Tongue (tissue), 2 donors: ENCODE measurements at regions not wholly inside any gene's neighbourhood (a gene's known extent, or its start where the extent isn't known, plus 50 kb on each side); places are given as distances from the start of the nearest gene placed in this dataset. TPM values are rescaled to one million over a fixed set of nuclear protein-coding genes. Genes with fewer than 3 reads are reported as not detected.

Experiments
- DNase-seq: peaks from one replicate; pipeline ENCODE4 v3.0.0-alpha.2; 2015
- small RNA-seq: library from RNA; depleted of rRNA; stranded (forward); fragments of <200 nt; gene quantifications from one replicate; pipeline ENCODE3, GENCODE V24; 2014; ENCODE audit warnings: low replicate concordance

DNA sequence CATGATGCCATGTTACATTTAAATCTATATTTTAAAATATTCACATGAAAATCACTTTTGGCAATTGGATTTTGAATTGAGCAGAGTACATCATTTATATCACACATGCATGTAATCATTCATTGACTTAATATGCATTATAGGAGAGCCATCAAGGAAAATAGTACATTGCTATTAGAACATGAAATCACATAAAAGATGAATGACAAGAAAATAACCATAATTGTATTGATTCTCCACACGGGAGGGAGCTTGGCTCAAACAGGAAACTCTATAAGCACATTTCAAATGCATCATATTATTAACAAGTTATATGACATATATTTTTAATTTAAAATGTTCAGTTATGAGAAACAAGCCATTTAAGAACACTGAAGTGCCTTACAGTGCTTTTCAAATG is 208.6 kb upstream of the PRR20A start:
- DNase-seq = no peak

DNA sequence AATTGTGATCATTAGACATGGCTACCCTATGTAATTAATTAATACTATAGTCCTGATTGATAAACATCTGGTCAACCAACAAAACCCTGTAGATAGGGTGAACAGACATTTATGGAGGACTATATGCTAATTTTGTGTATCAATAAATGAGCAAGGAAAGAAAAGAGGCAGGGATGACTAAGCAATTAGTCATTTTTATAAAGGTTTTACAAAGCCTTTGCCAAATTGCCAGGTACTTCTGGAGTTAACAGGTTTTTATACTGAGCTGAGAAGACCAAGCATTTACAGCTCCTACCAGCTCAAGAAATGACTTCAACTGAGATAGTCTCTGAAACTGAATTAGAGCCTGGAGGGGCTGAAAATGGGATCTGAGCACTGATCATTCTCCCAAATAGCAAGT is 186.8 kb upstream of the PRR20A start:
- no peak for DNase-seq

- DNase-seq = no peak
Observed at GRCh38 chr13:56975647-56976046, 165.1 kb upstream of the PRR20A start.

- DNase-seq = no peak
Observed at GRCh38 chr13:56980856-56981255, 159.9 kb upstream of the PRR20A start.

DNA sequence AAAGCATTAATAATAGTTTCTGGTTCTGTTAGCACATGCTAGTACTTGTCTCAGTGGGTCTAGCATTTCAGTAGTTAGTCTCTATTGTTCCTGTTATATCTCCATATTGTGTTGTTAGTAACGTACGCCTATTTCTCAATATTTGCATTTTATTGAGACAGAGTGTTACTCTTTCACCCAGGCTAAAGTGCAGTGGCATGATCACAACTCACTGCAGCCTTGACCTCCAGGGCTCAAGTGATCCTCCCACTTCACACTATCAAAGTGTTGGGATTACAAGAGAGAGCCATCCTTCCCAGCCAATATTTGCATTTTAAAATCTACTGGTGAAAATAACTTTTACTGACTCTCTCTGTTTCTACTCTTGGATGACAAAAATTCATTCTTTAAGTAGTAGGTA is 154.6 kb upstream of the PRR20A start:
- DNase-seq = no peak

- DNase-seq = no peak
Observed at GRCh38 chr13:56988543-56988942, 152.2 kb upstream of the PRR20A start.

DNA sequence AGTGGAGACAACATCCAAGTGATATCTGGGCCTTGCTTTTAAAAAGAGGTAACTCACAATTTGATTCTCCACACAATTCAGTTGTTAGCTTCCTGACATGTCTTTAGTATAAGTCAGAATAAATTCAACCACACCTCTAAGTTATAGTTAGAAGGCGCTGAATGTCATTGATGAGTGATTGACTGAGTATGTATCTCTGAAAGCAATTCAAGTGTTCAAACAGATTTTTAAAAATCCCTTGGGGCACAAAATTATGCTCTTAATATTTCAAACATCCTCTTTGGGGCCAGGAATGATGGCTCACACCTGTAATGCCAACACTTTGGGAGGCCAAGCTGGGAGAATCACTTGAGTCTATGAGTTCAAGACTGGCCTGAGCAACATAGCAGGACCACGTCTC is 137.0 kb upstream of the PRR20A start:
- DNase-seq = no peak

DNA sequence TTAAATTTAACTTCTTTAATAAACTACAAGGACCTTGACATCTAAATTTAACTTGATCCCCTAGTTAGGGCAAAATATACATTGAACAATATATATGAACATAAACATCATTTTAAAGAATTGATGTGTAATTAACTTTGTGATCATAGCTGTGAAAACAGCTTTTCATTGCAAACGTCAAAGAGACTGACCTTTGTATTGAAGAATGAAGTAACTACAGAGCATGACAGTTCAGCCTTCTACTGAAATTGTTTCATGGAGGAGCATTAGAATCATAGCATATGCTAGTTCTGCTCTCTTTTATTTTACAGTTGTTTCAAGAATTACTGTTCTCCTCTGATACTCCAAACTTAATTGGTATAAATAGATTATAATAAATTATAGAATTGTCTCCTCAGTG is 123.4 kb upstream of the PRR20A start:
- DNase-seq = no peak

- DNase-seq = no peak
Observed at GRCh38 chr13:57018915-57019314, 121.8 kb upstream of the PRR20A start.

- DNase-seq = no peak
Observed at GRCh38 chr13:57030671-57031070, 110.0 kb upstream of the PRR20A start.

- no peak for DNase-seq
Observed at GRCh38 chr13:57036290-57036689, 104.4 kb upstream of the PRR20A start.

- DNase-seq = no peak
Observed at GRCh38 chr13:57044910-57045309, 95.8 kb upstream of the PRR20A start.

DNA sequence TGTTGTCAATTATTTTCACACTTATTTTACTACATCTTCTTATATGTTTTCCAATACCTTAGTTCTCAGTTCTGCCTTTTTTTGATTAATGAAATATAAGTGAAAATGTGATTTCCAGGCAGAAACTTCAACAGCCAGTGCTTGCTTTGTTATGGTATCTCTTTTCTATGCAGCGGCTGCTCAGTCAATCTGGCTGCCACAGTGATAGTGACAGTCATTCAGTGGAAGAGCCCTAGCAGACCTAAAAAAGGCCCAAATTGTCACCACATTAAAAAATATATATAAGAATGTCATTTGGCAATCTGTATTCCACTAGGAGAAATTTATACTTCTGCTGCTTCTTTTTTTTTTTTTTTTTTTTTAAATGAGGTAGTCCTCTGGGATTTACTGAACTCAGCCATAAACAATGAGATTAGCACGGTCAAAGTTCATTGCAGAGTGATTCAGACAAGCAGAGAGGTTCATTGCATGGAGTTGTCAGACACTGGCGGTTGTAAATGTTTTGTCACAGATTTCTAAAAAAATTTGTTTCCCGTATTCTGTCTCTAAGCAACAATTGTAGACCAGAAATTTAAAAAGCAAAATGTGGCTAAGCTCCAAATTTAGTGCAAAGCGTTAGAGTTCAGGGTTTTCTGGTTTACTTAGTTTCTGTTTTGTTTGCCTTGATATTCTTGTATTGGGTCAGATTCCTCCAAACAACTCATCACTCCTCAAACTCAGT is 94.7 kb upstream of the PRR20A start:
- DNase-seq = peak; percentile 33

DNA sequence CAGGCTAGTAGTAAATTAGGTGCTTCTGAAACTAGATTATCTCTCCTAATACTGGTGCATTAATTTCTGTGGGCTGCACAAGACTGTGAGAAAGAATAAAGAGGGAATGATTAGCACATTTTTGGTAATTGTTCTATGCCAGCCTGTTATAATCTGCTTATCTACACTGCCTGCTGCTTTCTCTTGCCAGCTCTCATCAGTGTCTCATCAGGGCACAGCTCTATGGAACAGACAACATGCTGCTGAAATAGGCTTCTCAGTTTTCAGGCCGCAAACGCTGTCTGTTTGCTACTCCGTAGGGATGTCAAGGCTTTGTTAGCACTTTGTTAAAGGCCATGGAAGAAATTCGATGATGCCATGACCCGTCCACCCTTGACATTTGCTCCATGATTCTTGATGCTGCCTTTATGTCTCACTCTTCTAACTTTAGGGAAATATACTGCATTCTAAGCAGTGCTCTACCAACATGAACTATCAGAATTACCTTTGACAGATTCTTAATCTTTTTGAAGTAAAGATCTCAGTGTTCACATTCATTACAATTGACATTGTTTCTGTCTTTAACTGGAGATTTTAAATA is 84.0 kb upstream of the PRR20A start:
- no peak for DNase-seq

- no peak for DNase-seq
Observed at GRCh38 chr13:57063007-57063406, 77.7 kb upstream of the PRR20A start.

- DNase-seq = no peak
Observed at GRCh38 chr13:57073983-57074382, 66.7 kb upstream of the PRR20A start.

DNA sequence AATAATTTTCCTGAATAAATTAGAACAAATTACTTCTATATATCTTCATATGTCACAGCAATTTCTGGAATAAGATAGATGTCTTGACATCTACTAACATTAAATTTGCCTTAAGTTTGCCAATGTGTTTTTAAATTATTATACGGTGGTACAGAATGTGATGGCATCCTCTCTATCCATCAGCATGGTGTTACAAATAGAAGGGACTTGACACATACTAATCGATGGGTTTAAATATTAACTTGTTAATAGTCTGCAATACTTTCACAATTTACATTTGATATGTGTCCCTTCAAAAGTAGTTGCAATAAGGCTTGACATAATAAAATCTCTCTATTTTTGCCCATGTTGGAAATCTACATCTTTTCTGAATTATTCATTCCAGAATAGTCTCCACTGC is 65.1 kb upstream of the PRR20A start:
- no peak for DNase-seq

DNA sequence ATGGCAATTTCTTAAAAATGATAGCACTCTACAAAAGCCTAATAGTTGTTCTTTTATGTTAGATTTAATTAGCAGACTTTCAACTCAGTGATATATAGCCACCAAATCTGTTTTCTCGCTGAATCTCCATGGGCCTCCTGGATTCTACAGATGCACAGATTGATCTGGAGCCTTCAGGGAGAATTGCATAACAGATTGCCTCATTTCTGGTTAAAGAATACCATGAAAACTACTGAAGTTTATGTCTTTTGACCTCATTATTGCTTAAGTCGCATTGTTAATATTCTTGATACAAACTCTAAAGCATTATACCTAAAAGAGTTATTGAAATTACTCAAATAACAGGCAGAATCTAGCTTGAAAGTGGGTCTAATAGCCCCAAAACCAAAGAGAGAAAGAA is 53.7 kb upstream of the PRR20A start:
- DNase-seq = no peak

Small RNAs in the stretch of these regions (small RNA-seq; reads per million reads assigned to genes)
- gene MIR5007 (not detected), gene RF02271 (not detected)
